ENCODE measurements at regions not wholly inside any gene's neighbourhood (a gene's known extent, or its start where the extent isn't known, plus 50 kb on each side); places are given as distances from the start of the nearest gene placed in this dataset.

DNA sequence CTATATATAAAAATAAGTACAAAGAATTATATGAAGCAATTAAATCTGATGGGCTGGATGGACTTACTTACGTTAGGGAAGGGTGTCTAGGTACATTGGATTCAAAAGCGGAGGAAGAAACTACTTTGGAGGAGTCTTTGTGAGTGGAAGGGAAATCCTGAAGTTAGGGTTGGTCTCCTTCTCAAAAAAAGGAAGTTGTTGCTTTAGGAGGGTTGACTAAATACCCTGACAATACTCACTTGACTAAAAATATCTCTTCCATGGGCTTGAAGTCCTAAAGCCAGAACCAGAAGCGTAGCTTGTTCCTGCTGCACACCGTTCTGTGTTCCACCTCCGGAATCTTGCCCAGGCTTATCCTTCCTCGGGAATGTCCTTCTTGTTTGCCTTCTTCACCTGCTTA lies 143.3 kb upstream of the ZEB2 start:
- TF ChIP-seq, protein P1, sequence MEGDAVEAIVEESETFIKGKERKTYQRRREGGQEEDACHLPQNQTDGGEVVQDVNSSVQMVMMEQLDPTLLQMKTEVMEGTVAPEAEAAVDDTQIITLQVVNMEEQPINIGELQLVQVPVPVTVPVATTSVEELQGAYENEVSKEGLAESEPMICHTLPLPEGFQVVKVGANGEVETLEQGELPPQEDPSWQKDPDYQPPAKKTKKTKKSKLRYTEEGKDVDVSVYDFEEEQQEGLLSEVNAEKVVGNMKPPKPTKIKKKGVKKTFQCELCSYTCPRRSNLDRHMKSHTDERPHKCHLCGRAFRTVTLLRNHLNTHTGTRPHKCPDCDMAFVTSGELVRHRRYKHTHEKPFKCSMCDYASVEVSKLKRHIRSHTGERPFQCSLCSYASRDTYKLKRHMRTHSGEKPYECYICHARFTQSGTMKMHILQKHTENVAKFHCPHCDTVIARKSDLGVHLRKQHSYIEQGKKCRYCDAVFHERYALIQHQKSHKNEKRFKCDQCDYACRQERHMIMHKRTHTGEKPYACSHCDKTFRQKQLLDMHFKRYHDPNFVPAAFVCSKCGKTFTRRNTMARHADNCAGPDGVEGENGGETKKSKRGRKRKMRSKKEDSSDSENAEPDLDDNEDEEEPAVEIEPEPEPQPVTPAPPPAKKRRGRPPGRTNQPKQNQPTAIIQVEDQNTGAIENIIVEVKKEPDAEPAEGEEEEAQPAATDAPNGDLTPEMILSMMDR (IDR thresholded peaks at IDR 0.05): no peak
- TF ChIP-seq POLR2A (IDR thresholded peaks at IDR 0.05): no peak

All from testis (tissue), 2 donors.